Activated B cell treated with CpG ODN at 0.5 μM for 24 hours (primary cell): ENCODE measurements at regions not wholly inside any gene's neighbourhood (a gene's known extent, or its start where the extent isn't known, plus 50 kb on each side); places are given as distances from the start of the nearest gene placed in this dataset.

Experiments used
- ATAC-seq: fragments of 200-7000 bp; cut with Tn5 transposase; one replicate; pipeline ENCODE4 v1.10.0; 2021; ENCODE audit warnings: low read depth, mild to moderate bottlenecking, moderate library complexity
- CTCF ChIA-PET: fragments of 350-600 bp; sonication (Branson Sonifier 250); formaldehyde crosslinking; loops from one replicate; lab custom pipeline; 2021; ENCODE audit warnings: antibody characterized with exemption; lab: Charles Lee
- POLR2A ChIA-PET: fragments of 350-600 bp; sonication (Branson Sonifier 250); formaldehyde crosslinking; loops from one replicate; lab custom pipeline; 2021; ENCODE audit warnings: antibody characterized with exemption; lab: Charles Lee
- DNase-seq: peaks from one replicate; pipeline ENCODE4 v3.0.0; 2022
- H3K27ac Mint-ChIP-seq: one replicate; pipeline ENCODE4 v1.8.0; 2020; ENCODE audit warnings: mixed read lengths
- H3K27me3 Mint-ChIP-seq: one replicate; pipeline ENCODE4 v1.8.0; 2021; ENCODE audit warnings: mixed read lengths
- H3K36me3 Mint-ChIP-seq: one replicate; pipeline ENCODE4 v1.8.0; 2021; ENCODE audit warnings: low read depth, mixed read lengths
- H3K4me1 Mint-ChIP-seq: one replicate; pipeline ENCODE4 v1.8.0; 2021; ENCODE audit warnings: mixed read lengths
- H3K4me3 Mint-ChIP-seq: one replicate; pipeline ENCODE4 v1.8.0; 2020; ENCODE audit warnings: mild to moderate bottlenecking, mixed read lengths
- H3K9me3 Mint-ChIP-seq: one replicate; pipeline ENCODE4 v1.8.0; 2020; ENCODE audit warnings: mixed read lengths
- intact Hi-C: fragments of 100-400 bp; cut with micrococcal nuclease; formaldehyde crosslinking; loops from one replicate; pipeline ENCODE4 v1.15.1; 2024
- TF ChIP-seq, protein P1 (sequence below): fragments of 200-600 bp; IDR thresholded peaks from one replicate; pipeline ENCODE4 v1.8.0; 2022; ENCODE audit warnings: antibody characterized with exemption, mild to moderate bottlenecking

DNA sequence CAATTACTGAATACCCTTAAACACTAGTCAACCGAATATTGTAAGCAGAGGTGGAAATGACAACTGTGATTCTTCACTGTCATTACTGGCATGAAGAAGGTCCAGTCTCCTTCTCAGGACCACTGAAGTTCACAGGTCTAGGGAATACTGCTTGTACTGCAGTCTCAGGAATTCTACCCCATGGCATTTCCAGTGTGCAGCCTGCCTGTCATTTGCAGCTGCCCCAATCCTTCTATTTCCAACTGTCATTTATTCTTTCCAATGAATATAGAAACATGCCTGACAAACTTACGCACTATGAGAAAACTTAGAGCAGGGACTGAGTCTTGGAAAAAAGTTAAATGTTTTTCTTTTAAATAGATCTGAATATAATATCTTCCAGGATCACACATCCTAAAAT lies 308.0 kb upstream of the THBS1 start:
- H3K9me3 Mint-ChIP-seq, result no peaks in the 10 kb centered on the region
- no peaks in the 10 kb centered on the region for H3K4me1 Mint-ChIP-seq
- no peak overlapping the region for H3K4me3 Mint-ChIP-seq
- no peak overlapping the region for H3K27ac Mint-ChIP-seq
- no peaks in the 10 kb centered on the region for H3K27me3 Mint-ChIP-seq
- no peak for ATAC-seq
- no peak for DNase-seq
- H3K36me3 Mint-ChIP-seq, result no peaks in the 10 kb centered on the region
- ChIA-PET POLR2A (no interaction called here), CTCF (no interaction called here)
- intact Hi-C loops, result no loop called here
- TF ChIP-seq, protein P1, sequence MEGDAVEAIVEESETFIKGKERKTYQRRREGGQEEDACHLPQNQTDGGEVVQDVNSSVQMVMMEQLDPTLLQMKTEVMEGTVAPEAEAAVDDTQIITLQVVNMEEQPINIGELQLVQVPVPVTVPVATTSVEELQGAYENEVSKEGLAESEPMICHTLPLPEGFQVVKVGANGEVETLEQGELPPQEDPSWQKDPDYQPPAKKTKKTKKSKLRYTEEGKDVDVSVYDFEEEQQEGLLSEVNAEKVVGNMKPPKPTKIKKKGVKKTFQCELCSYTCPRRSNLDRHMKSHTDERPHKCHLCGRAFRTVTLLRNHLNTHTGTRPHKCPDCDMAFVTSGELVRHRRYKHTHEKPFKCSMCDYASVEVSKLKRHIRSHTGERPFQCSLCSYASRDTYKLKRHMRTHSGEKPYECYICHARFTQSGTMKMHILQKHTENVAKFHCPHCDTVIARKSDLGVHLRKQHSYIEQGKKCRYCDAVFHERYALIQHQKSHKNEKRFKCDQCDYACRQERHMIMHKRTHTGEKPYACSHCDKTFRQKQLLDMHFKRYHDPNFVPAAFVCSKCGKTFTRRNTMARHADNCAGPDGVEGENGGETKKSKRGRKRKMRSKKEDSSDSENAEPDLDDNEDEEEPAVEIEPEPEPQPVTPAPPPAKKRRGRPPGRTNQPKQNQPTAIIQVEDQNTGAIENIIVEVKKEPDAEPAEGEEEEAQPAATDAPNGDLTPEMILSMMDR, result no peak

DNA sequence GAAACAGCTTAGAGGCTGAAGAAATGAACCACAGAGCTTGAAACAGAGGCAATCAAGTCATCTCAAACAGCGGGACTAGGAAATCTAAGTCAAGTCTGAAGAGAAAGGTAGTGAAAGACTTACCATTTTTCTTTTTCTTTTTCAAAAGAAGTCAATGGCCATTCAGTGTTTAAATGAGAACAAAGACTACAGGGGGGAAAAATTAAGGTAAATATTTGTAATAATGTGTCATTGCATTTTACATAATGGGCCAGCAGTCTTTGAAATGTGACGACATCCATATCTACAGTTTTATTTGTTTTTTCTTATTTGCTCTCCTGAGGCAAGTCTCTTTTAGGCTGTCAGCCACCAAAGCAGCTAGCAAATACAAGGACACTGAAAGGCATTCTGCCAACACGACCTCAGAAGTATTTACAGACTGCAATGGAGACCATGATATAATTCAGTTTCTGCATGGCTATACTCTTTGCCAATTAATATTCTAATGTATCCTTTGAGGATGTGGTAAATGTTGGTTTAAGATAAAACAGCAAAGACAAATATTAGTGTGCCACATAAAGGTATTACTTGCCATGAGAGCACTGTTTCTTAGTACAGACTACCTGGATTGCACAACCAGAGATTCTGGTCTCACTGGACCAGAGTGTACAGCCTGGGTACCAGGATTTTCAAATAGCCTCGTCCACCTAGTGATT lies 307.0 kb upstream of the THBS1 start:
- H3K36me3 Mint-ChIP-seq, result no peaks in the 10 kb centered on the region
- CTCF ChIA-PET, result no interaction called here
- no peak overlapping the region for H3K27ac Mint-ChIP-seq
- no peak overlapping the region for H3K4me3 Mint-ChIP-seq
- TF ChIP-seq, protein P1, result no peak
- H3K4me1 Mint-ChIP-seq, result no peaks in the 10 kb centered on the region
- intact Hi-C loops, result no loop called here
- H3K9me3 Mint-ChIP-seq, result no peaks in the 10 kb centered on the region
- no peak for ATAC-seq
- POLR2A ChIA-PET, result no interaction called here
- no peaks in the 10 kb centered on the region for H3K27me3 Mint-ChIP-seq
- no peak for DNase-seq

DNA sequence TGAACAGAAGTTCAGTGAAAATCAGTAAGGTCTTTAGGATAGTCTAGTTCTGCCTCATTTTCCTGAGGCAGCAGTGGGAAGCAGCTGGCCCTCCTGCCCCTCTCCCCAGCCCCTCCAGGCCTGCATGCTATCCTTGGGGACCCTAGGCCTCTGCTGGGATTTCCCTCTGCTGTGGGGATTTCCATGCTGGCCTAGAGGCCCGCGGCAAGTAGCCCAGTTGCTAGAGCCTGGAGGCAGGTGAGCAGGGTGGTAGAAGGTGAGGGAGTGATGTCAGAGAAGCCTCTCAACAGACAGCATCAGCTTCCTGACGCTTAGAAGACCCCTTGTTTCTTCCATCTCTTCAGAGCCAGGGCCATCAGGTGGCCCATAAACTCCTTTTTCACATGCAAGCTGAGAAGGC lies 305.8 kb upstream of the THBS1 start:
- Mint-ChIP-seq H3K9me3 (no peaks in the 10 kb centered on the region), H3K36me3 (no peaks in the 10 kb centered on the region), H3K27ac (no peak overlapping the region), H3K4me3 (no peak overlapping the region), H3K4me1 (no peaks in the 10 kb centered on the region), H3K27me3 (no peaks in the 10 kb centered on the region)
- DNase-seq (no peak), ATAC-seq (no peak)
- ChIA-PET POLR2A (no interaction called here), CTCF (no interaction called here)
- TF ChIP-seq, protein P1, result no peak
- intact Hi-C loops, result no loop called here

- H3K9me3 Mint-ChIP-seq, result peaks cover 2% of the 10 kb centered on the region
- intact Hi-C loops, result no loop called here
- TF ChIP-seq, protein P1, result no peak
- DNase-seq, result no peak
- no peak for ATAC-seq
- no peaks in the 10 kb centered on the region for H3K4me1 Mint-ChIP-seq
- POLR2A ChIA-PET, result no interaction called here
- H3K36me3 Mint-ChIP-seq, result no peaks in the 10 kb centered on the region
- no peaks in the 10 kb centered on the region for H3K27me3 Mint-ChIP-seq
- CTCF ChIA-PET, result no interaction called here
- no peak overlapping the region for H3K4me3 Mint-ChIP-seq
- no peak overlapping the region for H3K27ac Mint-ChIP-seq
These were observed 301.6 kb upstream of the THBS1 start for GRCh38 chr15:39279311-39279710.

DNA sequence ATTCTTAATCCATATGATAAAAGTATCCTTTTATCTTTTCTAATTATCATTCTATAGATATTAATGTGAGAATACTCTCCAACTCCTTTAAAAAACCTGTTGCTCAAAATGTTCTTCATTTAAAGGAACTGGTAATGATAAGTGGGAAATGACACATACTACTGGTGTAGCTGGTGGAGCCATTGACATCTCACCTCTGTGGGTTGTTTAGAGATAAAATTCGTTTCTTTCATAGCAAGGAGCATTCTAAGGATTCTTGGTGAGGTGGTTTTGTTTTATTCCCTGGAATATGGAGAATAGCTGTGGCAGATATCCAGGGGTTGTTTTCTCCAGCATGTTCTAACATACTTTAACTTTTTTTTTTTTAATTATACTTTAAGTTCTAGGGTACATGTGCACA lies 299.8 kb upstream of the THBS1 start:
- no peaks in the 10 kb centered on the region for H3K36me3 Mint-ChIP-seq
- DNase-seq (no peak), ATAC-seq (no peak)
- peaks cover 2% of the 10 kb centered on the region for H3K9me3 Mint-ChIP-seq
- CTCF ChIA-PET, result no interaction called here
- no peak overlapping the region for H3K4me3 Mint-ChIP-seq
- no peak overlapping the region for H3K27ac Mint-ChIP-seq
- no peaks in the 10 kb centered on the region for H3K27me3 Mint-ChIP-seq
- H3K4me1 Mint-ChIP-seq, result no peaks in the 10 kb centered on the region
- TF ChIP-seq, protein P1, result no peak
- POLR2A ChIA-PET, result no interaction called here
- intact Hi-C loops, result no loop called here
